ENCODE measurements at regions not wholly inside any gene's neighbourhood (a gene's known extent, or its start where the extent isn't known, plus 50 kb on each side); places are given as distances from the start of the nearest gene placed in this dataset.

DNA sequence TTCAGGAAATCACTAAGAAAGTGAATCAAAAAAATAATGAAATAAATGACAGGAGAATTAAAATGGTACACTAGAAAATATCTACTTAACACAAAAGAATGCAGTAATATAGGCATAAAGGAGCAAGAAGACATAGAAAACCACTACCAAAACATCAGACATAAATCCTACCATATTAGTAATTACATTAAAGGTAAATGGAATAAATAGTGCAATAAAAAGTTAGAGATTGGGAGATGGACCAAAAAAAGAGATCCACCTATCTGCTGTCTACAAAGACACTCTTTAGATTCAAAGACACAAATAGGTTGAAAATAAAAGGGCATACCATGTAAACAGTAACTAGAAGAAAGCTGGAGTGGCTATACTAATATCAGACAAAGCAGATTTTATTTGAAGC is 167.0 kb upstream of the SAMSN1 start:
- TF ChIP-seq EZH2phosphoT487 (IDR thresholded peaks at IDR 0.05; ENCODE audit: borderline replicate concordance, low read length): no peak
- TF ChIP-seq CTCF (conservative IDR thresholded peaks at IDR 0.05; ENCODE audit: low read depth, low read length): no peak
- TF ChIP-seq EZH2 (IDR thresholded peaks at IDR 0.05; ENCODE audit: low read length, unreplicated experiment): no peak
